Stimulated activated CD8-positive, alpha-beta memory T cell treated with anti-CD3 and anti-CD28 coated beads, Interleukin-7, amount 100 ng/mL, for 48 hours (primary cell): ENCODE measurements at regions not wholly inside any gene's neighbourhood (a gene's known extent, or its start where the extent isn't known, plus 50 kb on each side); places are given as distances from the start of the nearest gene placed in this dataset.
"Not testable (repeated sequence)": the region's sequence is repeated elsewhere in the genome, so short reads cannot be mapped to it uniquely, and the experiment has no call there.

Experiments
- DNase-seq, 2 donors: peaks; one replicate each; pipeline ENCODE4 v3.0.0-alpha.2; 2020; ENCODE audit warnings: low read depth in 1 of 2; ENCODE audit errors: extremely low read depth in 1 of 2

GRCh38 chr10:3325954-3326750, 153.6 kb upstream of the PITRM1 start:
- DNase-seq = no peak

- no peak for DNase-seq
Observed at GRCh38 chr10:3324612-3325038, 152.0 kb upstream of the PITRM1 start.

- no peak for DNase-seq
Observed at GRCh38 chr10:3323865-3324498, 151.4 kb upstream of the PITRM1 start.

- DNase-seq = no peak
Observed at GRCh38 chr10:3321123-3321522, 148.5 kb upstream of the PITRM1 start.

GRCh38 chr10:3319811-3320226, 147.2 kb upstream of the PITRM1 start:
- DNase-seq = no peak

GRCh38 chr10:3318480-3318807, 145.9 kb upstream of the PITRM1 start:
- not testable (repeated sequence) for DNase-seq

GRCh38 chr10:3317553-3318479, 145.2 kb upstream of the PITRM1 start:
- DNase-seq = not testable (repeated sequence)

GRCh38 chr10:3314445-3315085, 142.0 kb upstream of the PITRM1 start:
- DNase-seq = not testable (repeated sequence)

- DNase-seq = not testable (repeated sequence)
Observed at GRCh38 chr10:3313784-3314444, 141.3 kb upstream of the PITRM1 start.

GRCh38 chr10:3312403-3312940, 139.9 kb upstream of the PITRM1 start:
- no peak for DNase-seq

- DNase-seq = no peak
Observed at GRCh38 chr10:3310016-3310784, 137.6 kb upstream of the PITRM1 start.

GRCh38 chr10:3306050-3306449, 133.5 kb upstream of the PITRM1 start:
- DNase-seq = no peak

GRCh38 chr10:3295582-3296151, 123.1 kb upstream of the PITRM1 start:
- no peak for DNase-seq

GRCh38 chr10:3294919-3295581, 122.5 kb upstream of the PITRM1 start:
- DNase-seq = no peak

- DNase-seq = no peak
Observed at GRCh38 chr10:3293581-3294431, 121.2 kb upstream of the PITRM1 start.

GRCh38 chr10:3292636-3293035, 120.1 kb upstream of the PITRM1 start:
- DNase-seq = no peak

GRCh38 chr10:3290550-3290949, 118.0 kb upstream of the PITRM1 start:
- no peak for DNase-seq
